Amygdala (tissue), 56 donors: ENCODE measurements at regions not wholly inside any gene's neighbourhood (a gene's known extent, or its start where the extent isn't known, plus 50 kb on each side); places are given as distances from the start of the nearest gene placed in this dataset.

Experiments
- DNase-seq, 56 donors: peaks; one replicate each; lab custom pipeline; 2025; lab: John Stamatoyannopoulos, UW

DNA sequence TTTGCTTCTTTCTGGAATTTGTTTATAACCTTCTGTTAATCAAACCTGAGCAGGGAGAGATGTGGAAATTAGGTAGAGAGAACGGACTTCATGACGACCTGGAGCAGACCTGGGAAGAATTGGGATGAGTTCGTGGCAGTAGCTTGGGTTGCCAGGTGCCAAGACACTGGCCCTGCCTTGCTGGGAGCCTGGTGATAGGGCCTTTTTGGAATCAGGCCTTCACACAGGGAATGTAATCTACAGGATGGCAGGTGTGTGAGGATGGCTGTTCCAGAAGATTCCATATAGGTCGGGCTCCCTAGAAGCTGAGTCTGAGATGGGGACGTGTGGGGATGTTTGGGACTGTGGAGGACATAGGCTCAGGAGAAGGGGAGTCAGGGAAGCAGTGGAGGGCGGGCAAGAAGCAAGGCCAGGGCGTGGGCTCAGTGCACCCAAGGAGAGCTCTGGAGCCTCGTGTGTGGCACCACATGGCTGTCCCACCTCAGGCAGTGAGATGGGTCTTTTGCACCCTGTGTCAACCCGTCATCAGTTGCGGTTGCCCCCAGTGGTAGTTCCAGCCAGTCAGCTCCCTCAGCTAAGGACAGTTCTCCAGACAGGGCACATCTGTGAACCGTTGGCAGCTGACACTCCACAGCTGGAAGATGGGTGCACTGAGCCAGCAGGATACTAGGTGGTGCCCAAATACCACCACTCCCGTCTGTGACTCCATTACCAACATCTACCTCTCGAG, 395.9 kb downstream of the MATN1 start:
- DNase-seq, result no peak

GRCh38 chr1:30325999-30326398, 397.4 kb downstream of the MATN1 start:
- no peak for DNase-seq

DNA sequence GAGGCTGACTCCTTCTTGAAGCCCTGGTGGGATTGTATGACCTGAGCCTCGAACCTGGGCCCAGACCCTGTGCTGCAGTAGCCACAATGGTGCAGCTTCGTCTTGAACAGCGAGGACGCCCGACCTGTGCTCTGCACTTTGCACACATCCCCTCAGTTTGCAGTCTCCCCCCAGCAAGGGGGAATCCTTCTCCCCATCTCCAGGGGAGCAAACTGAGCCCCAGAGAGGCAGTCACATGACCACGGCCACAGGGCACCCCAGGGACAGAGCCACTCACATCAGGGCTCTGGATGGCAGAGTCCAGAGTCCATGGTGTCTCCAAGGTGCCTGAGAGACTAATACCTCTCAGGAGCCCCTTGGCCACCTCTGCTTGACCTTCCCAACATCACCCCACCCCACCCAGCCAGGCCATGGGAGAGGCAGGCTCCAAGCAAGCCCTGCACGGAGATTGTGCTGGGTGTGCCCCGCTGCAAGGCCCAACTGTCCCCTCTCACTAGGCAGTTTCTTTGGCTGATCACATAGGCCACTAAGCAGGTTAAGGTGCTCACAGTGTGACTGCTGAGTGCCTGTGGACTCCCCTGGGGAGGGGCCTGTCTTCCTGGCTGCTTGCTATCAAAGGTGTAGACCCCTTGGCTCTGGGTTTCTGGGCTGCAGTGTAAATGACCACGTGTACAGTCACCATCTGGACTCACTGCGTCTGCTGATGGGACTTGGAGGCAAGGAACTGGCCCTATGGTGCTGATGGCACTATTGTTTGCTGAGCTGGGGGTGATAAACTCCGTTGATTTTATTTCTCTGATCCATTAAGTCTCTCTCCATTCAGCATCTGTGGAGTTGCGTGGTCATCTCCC, 398.1 kb downstream of the MATN1 start:
- DNase-seq, result no peak

- no peak for DNase-seq
Measured at GRCh38 chr1:30324251-30325084, 398.9 kb downstream of the MATN1 start.

GRCh38 chr1:30323841-30324240, 399.5 kb downstream of the MATN1 start:
- no peak for DNase-seq

DNA sequence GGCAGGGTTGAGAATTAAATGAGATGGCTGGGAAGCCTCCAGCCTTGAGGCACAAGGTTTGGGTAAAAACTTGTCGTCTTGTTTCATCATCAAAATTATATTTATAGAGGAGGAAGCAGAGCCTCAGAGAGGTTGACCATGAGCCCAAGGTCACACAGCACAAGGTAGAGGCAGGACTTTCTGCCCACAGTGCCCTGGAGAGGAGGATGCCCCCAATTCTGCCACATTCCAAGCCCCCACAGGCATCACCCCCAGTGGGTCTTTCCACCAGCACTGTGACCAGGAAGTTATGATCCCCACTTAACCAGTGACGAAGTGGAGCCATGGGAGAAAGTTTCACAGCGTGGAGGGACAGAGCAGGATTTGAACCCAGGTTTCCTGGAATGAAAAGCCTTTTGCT, 400.0 kb downstream of the MATN1 start:
- no peak for DNase-seq

DNA sequence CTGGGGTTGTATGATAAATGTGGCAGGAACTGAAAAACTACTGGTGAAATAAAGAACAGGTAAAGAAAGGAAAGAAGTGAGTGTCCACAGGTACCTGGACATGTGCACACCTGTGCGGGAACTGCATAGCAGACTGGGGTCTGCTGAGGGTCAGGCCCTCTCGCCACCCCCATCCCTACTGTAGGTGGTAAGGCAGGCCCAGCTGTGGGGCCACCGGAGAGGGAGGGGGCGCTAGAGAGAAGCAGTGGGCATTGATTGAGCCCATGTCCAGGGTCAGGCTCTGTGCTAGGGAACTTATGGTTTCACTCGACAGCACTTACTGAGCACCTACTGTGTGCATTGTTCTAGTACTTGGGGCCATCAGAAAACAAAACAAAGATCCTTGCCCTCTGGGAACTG, 400.5 kb downstream of the MATN1 start:
- DNase-seq, result no peak

- no peak for DNase-seq
Measured at GRCh38 chr1:30321996-30322858, 401.2 kb downstream of the MATN1 start.

DNA sequence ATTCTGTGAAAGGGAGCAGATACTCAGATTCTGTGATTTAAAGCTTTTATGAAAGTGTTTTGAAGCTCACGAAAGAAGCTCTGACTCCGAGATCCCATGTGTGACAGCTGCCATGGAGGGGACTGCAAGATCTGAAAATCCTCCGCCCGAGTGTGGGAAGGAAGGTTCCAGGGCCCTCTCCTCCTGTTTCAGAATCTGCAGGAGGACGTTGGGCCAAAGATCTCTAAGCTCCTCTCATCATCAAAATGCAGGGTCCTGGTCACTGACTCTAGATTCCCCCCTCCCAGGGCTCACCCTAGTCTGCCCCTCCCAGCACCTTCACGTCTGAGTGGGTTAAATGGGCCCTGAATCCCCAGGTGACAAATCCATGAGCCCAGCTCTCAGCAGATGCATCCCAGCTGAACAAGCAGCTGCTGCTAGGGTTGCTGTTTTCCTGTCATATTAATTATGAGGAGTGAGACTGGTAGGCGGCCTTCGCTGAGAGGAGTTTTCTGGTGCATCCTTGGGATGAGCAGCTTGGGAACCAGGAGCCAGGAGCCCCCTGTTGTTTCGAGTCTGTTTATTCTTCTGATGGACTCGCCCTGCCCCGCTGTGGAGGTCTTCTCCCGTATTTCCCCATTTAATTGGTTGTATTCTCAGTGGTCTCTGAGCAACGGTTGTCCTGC, 402.0 kb downstream of the MATN1 start:
- DNase-seq, result no peak

- DNase-seq, result no peak
Measured at GRCh38 chr1:30320581-30320890, 402.8 kb downstream of the MATN1 start.

DNA sequence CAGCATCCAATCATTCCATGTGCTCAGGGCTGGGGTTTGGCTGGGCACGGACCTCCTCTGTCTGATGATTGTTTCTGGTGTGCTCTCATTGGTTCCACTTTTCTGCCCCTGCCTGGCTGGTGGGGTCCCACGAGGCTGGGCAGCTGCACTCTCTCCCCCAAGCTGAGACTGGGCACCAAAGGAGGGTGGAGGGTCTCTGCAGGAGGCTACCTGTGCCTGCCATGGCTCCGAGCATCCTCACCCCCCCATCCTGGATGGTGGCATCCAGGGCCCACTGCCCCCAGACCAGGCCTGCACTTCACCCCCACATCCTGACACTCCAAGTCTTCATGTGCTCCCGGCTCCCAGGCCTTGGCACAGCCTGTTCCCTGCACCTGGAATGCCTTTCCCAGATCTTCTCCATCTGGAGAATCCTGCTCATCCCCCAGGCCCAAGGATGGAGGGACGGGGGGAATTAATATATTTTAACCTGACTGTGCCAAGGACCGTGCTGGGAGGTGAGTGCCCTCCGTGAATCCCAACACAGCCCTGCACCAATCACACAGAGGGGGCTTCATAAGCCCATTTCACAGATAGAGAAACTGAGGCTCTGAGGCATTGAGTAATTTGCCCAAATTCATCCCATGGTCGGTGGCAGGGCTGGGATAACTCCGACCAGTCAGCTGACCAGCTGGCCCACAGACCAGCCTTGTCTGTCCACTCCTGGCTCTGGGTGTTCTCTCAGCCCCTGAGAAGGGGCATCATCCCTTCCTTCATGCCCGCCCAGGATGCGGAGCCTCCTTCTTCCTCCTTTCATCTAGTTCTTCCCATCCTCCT, 403.4 kb downstream of the MATN1 start:
- DNase-seq, result no peak

DNA sequence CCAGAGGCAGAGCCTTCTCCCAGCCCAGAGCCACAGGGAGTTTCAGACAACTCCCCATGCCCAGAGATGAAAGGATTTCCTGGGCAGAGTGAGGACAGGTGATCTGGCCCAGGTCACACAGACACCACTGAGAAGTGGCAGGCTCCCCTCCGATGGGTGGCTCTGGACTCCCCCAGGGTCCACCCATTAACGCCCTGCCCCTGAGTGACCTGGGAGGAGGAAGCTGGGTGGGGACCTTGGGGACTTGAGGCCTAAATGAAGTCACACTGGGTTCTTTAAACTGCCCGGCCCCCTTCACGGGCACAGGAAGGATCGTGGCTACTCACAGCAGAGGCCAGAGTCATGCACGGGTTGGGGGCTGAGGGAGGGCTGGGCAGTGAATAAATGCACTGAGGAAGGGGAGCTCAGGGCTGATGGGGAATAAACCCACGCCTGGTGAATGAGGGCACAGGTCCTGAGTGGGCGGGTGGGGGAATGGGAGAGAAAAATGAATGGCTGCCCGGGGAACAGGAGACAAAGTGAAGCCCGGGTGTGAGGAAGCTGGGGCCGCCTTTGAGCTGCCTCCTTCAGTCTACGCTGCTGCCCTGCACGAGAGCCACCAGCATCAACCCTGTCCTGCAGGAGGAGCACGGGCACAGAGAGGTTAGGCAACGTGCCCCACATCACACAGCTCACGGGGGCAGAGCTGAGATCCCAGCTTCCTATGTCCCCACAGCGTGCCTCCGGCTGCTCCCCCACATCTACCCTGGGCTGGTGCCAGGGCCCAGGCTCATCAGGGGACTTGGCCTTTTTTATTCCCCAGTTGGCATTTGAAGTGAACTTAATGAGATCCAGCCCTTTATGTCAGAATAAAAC, 404.3 kb downstream of the MATN1 start:
- no peak for DNase-seq

DNA sequence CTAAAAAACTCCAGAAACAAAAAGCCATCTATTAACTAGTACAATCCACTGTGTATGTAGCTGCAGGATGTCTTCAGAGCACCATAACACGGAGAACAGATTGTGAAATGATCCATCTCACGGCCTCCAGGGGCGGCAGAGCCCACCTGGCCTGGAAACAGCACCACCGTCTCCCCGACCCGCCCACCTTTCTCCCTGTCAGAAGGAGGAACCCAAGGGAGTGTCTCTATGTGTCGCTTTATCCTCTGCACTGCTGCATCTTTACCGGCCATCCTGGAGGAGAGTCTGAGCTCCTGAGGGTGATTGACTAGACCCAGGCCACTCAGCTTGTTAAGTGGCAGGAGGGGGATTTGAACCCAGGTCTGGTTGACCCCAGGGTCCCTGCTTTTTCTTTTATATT, 405.0 kb downstream of the MATN1 start:
- no peak for DNase-seq

DNA sequence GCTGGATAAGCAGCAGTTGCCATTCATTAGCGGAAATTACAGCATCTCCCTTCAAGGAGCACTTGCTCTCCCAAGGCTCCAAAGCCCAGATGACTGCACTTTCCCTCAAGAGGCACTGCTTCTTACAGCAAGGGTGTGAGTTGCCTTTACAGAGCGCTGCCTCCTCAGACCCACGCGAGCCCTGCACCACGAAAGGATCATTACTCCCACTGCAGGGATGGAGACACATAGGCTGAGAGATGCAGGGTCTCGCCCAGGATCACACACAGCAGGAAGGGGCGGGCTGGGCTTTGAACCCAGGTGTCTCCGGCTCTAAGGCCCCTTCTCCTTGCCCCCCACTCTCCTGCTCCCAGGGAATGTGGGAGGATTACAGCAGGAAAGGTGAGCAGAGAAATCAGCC, 405.5 kb downstream of the MATN1 start:
- DNase-seq, result no peak

DNA sequence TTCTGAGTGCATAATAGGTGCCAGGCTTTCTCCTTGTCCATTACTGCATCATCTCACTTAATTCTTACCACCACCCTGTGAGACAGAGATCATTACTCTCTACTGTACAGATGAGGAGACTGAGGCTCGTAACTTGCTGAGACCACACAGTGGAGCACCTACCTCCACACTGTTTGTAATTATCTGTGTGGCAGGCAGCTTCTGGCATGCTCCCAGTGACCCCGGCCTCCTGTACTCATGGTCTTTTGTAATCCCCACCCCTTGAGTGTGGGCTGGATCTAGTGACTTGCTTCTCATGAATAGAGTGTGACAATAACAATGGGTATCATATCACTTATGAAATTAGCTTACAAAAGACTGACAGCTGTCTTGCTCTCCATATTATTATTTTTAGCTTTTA, 407.3 kb downstream of the MATN1 start:
- no peak for DNase-seq

DNA sequence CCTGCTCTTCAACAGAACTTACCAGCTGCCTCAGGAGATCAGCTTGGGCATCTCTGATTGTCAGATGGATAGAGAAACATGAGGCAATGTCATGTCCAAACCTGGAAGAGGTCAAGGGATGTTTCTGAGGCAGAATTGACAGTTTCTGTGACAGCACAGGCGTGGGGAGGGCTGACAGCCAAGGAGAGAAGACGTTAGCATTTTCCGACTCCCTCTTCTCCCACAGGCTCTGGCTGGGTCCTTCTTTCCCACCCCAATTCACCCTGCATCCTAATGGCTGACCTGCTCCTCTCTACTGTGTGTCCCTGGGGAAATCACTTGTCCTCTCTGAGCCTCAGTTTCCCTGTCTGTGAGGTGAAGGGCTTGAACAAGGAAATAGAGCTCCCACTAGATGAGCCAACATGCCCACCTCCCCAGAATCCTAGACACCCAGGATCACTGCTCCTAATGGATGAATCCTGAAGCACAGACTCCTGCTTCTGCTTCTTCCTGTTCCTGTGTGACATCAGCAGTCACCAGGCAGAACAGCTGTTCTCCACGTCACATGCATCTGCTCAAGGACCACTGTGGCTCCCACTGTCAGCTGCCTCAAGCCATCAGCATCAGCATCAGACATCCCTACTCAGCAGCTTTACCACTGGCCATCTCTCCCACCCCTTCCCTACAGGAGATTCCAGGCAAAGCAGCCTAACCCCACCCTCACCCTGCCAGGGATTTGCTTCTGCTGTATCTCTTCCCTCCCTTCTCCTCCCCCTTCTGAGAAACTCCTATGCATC, 408.0 kb downstream of the MATN1 start:
- no peak for DNase-seq

DNA sequence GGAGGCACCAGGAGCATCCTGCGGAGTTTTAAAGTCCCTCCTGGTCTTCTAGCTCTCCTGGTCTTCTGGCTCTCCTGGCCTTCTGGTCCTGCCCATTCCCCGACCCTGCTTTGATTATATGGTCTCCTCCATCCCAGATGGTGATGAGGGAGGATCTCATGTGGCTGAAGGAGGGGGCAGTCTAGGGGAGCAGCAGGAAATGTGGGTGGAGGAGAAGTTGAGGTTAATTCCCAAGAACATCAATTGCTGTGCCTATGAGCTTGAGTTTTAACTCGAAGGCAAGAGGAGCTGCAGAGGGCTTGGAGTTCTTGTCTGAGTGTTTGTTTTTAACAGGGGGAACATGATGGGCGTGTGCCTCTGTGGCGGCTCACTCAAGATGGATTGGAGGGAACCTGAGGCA, 408.8 kb downstream of the MATN1 start:
- DNase-seq, result no peak
